ENCODE measurements at regions not wholly inside any gene's neighbourhood (a gene's known extent, or its start where the extent isn't known, plus 50 kb on each side); places are given as distances from the start of the nearest gene placed in this dataset.

DNA sequence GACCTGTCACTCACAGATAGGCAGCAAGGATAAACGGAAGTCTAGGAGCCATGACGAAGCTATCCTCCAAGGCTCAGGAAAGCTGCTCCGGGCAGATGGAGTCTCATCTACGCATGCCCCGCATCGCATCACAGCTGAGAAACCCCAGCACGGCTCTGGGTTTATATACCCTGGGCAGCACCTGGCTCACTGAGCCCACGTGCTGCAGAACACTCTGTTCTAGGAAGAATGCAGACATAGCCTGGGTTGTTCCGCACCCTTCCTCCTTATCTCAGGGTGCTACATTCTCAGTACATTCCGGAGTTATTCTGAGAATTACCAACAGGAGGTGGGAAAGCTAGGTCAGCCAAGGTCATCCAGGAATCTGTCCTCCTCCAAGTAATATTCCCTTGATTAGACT, 260.4 kb downstream of the CBLN4 start:
- Histone ChIP-seq H3K4me1 (ENCODE audit: insufficient read depth) (no peaks in the 10 kb centered on the region), H3K9me2 (ENCODE audit: insufficient read depth) (no peaks in the 10 kb centered on the region), H3K4me3 (no peak overlapping the region), H3K27me3 (ENCODE audit: insufficient read depth) (no peaks in the 10 kb centered on the region), H2AFZ (no peak overlapping the region), H3F3A (replicated peaks; ENCODE audit: low read depth) (no peaks in the 10 kb centered on the region), H3K79me2 (replicated peaks; ENCODE audit: insufficient read depth) (no peaks in the 10 kb centered on the region), H3K27ac (ENCODE audit: low read depth) (no peak overlapping the region), H3K4me2 (no peak overlapping the region), H4K20me1 (replicated peaks; ENCODE audit: insufficient read depth) (no peaks in the 10 kb centered on the region), H3K36me3 (ENCODE audit: insufficient read depth) (no peaks in the 10 kb centered on the region; the same call in none of the 2 replicates)
- no peaks in the 10 kb centered on the region for H3K27me3 Mint-ChIP-seq (ENCODE audit: insufficient read depth, low read depth, poor library complexity)
- H3K36me3 Mint-ChIP-seq (ENCODE audit: low read depth) = peaks cover 32% of the 10 kb centered on the region
- DNase-seq (ENCODE audit: low spot score) (no peak), ATAC-seq (no peak)
- no peak for TF ChIP-seq CREB1 (CRISPR knock-in tag; IDR thresholded peaks at IDR 0.05; ENCODE audit: low read depth)
- TF ChIP-seq ZNF114 (CRISPR knock-in tag; IDR thresholded peaks at IDR 0.05) = no peak
- no peak for TF ChIP-seq ZNF331 (CRISPR knock-in tag; IDR thresholded peaks at IDR 0.05; ENCODE audit: low read depth)
- no peak for TF ChIP-seq EZH2phosphoT487 (IDR thresholded peaks at IDR 0.05; ENCODE audit: unreplicated experiment)
- TF ChIP-seq STAT1 (IDR thresholded peaks at IDR 0.05; ENCODE audit: unreplicated experiment) = no peak
- TF ChIP-seq, protein P1, sequence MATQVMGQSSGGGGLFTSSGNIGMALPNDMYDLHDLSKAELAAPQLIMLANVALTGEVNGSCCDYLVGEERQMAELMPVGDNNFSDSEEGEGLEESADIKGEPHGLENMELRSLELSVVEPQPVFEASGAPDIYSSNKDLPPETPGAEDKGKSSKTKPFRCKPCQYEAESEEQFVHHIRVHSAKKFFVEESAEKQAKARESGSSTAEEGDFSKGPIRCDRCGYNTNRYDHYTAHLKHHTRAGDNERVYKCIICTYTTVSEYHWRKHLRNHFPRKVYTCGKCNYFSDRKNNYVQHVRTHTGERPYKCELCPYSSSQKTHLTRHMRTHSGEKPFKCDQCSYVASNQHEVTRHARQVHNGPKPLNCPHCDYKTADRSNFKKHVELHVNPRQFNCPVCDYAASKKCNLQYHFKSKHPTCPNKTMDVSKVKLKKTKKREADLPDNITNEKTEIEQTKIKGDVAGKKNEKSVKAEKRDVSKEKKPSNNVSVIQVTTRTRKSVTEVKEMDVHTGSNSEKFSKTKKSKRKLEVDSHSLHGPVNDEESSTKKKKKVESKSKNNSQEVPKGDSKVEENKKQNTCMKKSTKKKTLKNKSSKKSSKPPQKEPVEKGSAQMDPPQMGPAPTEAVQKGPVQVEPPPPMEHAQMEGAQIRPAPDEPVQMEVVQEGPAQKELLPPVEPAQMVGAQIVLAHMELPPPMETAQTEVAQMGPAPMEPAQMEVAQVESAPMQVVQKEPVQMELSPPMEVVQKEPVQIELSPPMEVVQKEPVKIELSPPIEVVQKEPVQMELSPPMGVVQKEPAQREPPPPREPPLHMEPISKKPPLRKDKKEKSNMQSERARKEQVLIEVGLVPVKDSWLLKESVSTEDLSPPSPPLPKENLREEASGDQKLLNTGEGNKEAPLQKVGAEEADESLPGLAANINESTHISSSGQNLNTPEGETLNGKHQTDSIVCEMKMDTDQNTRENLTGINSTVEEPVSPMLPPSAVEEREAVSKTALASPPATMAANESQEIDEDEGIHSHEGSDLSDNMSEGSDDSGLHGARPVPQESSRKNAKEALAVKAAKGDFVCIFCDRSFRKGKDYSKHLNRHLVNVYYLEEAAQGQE (IDR thresholded peaks at IDR 0.05; ENCODE audit: unreplicated experiment) = no peak
- no peak for TF ChIP-seq JUNB (IDR thresholded peaks at IDR 0.05; ENCODE audit: unreplicated experiment)
- TF ChIP-seq EZH2 (IDR thresholded peaks at IDR 0.05; ENCODE audit: low read depth, unreplicated experiment) = no peak
- peaks cover 97% of the 10 kb centered on the region for H3K9me3 Mint-ChIP-seq
- no peak overlapping the region for H3K4me3 Mint-ChIP-seq
- H3K4me1 Mint-ChIP-seq = no peaks in the 10 kb centered on the region
- H3K27ac Mint-ChIP-seq = no peak overlapping the region

DNA sequence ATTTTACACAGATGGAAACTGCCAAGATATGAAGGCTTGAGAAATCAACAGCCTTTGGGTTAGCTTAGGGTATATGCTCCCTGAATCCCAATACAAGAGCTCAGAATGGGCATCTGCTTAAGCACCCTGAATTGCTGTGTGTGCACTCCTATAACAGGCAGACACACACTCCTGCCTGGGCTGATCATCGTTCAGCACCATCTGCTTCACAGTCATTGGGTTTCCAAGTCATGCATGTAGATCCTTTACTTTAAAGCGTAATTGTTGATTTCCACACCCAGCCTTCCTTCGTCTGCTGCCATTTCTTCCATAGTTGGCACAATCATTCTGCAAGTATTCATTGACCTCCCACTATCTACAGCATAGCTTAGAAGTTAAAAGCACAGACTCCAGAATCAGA, 263.5 kb downstream of the CBLN4 start:
- Histone ChIP-seq H3K4me3 (no peak overlapping the region), H3K4me1 (ENCODE audit: insufficient read depth) (no peaks in the 10 kb centered on the region), H3K4me2 (no peak overlapping the region), H3K27ac (ENCODE audit: low read depth) (no peak overlapping the region), H4K20me1 (replicated peaks; ENCODE audit: insufficient read depth) (no peaks in the 10 kb centered on the region), H2AFZ (no peak overlapping the region), H3K9me2 (ENCODE audit: insufficient read depth) (no peaks in the 10 kb centered on the region), H3K79me2 (replicated peaks; ENCODE audit: insufficient read depth) (no peaks in the 10 kb centered on the region), H3K36me3 (ENCODE audit: insufficient read depth) (no peaks in the 10 kb centered on the region; the same call in none of the 2 replicates), H3K27me3 (ENCODE audit: insufficient read depth) (no peaks in the 10 kb centered on the region), H3F3A (replicated peaks; ENCODE audit: low read depth) (no peaks in the 10 kb centered on the region)
- ATAC-seq (no peak), DNase-seq (ENCODE audit: low spot score) (no peak)
- Mint-ChIP-seq H3K27me3 (ENCODE audit: insufficient read depth, low read depth, poor library complexity) (no peaks in the 10 kb centered on the region), H3K36me3 (ENCODE audit: low read depth) (peaks cover 36% of the 10 kb centered on the region), H3K9me3 (peaks cover 97% of the 10 kb centered on the region), H3K4me1 (no peaks in the 10 kb centered on the region), H3K4me3 (no peak overlapping the region), H3K27ac (no peak overlapping the region)
- TF ChIP-seq NANOG (IDR thresholded peaks at IDR 0.05; ENCODE audit: borderline replicate concordance) (no peak), ZNF331 (CRISPR knock-in tag; IDR thresholded peaks at IDR 0.05; ENCODE audit: low read depth) (no peak), EZH2 (IDR thresholded peaks at IDR 0.05; ENCODE audit: low read depth, unreplicated experiment) (no peak), ZNF114 (CRISPR knock-in tag; IDR thresholded peaks at IDR 0.05) (no peak), CREB1 (CRISPR knock-in tag; IDR thresholded peaks at IDR 0.05; ENCODE audit: low read depth) (no peak), JUNB (IDR thresholded peaks at IDR 0.05; ENCODE audit: unreplicated experiment) (no peak)
- TF ChIP-seq, protein P2, sequence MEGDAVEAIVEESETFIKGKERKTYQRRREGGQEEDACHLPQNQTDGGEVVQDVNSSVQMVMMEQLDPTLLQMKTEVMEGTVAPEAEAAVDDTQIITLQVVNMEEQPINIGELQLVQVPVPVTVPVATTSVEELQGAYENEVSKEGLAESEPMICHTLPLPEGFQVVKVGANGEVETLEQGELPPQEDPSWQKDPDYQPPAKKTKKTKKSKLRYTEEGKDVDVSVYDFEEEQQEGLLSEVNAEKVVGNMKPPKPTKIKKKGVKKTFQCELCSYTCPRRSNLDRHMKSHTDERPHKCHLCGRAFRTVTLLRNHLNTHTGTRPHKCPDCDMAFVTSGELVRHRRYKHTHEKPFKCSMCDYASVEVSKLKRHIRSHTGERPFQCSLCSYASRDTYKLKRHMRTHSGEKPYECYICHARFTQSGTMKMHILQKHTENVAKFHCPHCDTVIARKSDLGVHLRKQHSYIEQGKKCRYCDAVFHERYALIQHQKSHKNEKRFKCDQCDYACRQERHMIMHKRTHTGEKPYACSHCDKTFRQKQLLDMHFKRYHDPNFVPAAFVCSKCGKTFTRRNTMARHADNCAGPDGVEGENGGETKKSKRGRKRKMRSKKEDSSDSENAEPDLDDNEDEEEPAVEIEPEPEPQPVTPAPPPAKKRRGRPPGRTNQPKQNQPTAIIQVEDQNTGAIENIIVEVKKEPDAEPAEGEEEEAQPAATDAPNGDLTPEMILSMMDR (conservative IDR thresholded peaks at IDR 0.05; ENCODE audit: low read depth in 2 of 2) = no peak
- TF ChIP-seq, protein P1 (IDR thresholded peaks at IDR 0.05; ENCODE audit: unreplicated experiment) = no peak
- TF ChIP-seq, protein P3, sequence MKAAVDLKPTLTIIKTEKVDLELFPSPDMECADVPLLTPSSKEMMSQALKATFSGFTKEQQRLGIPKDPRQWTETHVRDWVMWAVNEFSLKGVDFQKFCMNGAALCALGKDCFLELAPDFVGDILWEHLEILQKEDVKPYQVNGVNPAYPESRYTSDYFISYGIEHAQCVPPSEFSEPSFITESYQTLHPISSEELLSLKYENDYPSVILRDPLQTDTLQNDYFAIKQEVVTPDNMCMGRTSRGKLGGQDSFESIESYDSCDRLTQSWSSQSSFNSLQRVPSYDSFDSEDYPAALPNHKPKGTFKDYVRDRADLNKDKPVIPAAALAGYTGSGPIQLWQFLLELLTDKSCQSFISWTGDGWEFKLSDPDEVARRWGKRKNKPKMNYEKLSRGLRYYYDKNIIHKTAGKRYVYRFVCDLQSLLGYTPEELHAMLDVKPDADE (IDR thresholded peaks at IDR 0.05) = no peak

Measured in GM23338 (cell line).